H1 (cell line): ENCODE measurements at regions not wholly inside any gene's neighbourhood (a gene's known extent, or its start where the extent isn't known, plus 50 kb on each side); places are given as distances from the start of the nearest gene placed in this dataset.

Source experiments
- EP300 ChIP-seq, 2 experiments: IDR thresholded peaks; 1 replicate in 1 of 2; 2 replicates in 1 of 2; pipeline ENCODE4 v1.6.1; 2011 to 2012; ENCODE audit warnings: low read depth in 2 of 2, low read length in 2 of 2, mild to moderate bottlenecking in 2 of 2, borderline replicate concordance in 1 of 2, inconsistent platforms in 1 of 2, moderate library complexity in 1 of 2
- JUN ChIP-seq: IDR thresholded peaks from 2 replicates; pipeline ENCODE4 v1.6.1; 2011; ENCODE audit warnings: low read depth, mild to moderate bottlenecking, improper control_type of control experiment, low read length
- POLR2A ChIP-seq, 2 experiments: IDR thresholded peaks; 1 replicate in 1 of 2; 2 replicates in 1 of 2; pipeline ENCODE4 v1.6.1; 2011; ENCODE audit warnings: low read depth in 2 of 2, low read length in 2 of 2, mild to moderate bottlenecking in 2 of 2; ENCODE audit errors: control extremely low read depth in 1 of 2
- SP1 ChIP-seq: IDR thresholded peaks from 2 replicates; pipeline ENCODE4 v1.6.1; 2011; ENCODE audit warnings: low read depth, low read length
- TCF12 ChIP-seq: IDR thresholded peaks from 2 replicates; pipeline ENCODE4 v1.6.1; 2011; ENCODE audit warnings: low read depth, mild to moderate bottlenecking, low read length
- TF ChIP-seq, protein P1 (sequence below): IDR thresholded peaks from 2 replicates; pipeline ENCODE4 v1.6.1; 2011; ENCODE audit warnings: low read length, improper control_type of control experiment
- TF ChIP-seq, protein P2 (sequence below), 3 experiments: IDR thresholded peaks; 1 replicate in 2 of 3; 2 replicates in 1 of 3; pipeline versions ENCODE4 v1.5.1 to v1.6.1; 2011; ENCODE audit warnings: low read length in 3 of 3, mild to moderate bottlenecking in 3 of 3, inconsistent platforms in 2 of 3, low read depth in 1 of 3, moderate library complexity in 1 of 3; ENCODE audit not compliant: insufficient read depth in 1 of 3; ENCODE audit errors: control extremely low read depth in 1 of 3

GRCh38 chr16:51876934-51877333 lies 670.0 kb downstream of the TOX3 start:
- TF ChIP-seq POLR2A (IDR thresholded peaks at IDR 0.05; ENCODE audit: control extremely low read depth in 1 of 2, low read depth in 2 of 2, low read length in 2 of 2) (no peak), JUN (no peak), EP300 (IDR thresholded peaks at IDR 0.05; ENCODE audit: borderline replicate concordance in 1 of 2, low read depth in 2 of 2, low read length in 2 of 2) (no peak), TCF12 (no peak), SP1 (no peak)
- TF ChIP-seq, protein P1, sequence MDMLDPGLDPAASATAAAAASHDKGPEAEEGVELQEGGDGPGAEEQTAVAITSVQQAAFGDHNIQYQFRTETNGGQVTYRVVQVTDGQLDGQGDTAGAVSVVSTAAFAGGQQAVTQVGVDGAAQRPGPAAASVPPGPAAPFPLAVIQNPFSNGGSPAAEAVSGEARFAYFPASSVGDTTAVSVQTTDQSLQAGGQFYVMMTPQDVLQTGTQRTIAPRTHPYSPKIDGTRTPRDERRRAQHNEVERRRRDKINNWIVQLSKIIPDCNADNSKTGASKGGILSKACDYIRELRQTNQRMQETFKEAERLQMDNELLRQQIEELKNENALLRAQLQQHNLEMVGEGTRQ, result no peak
- TF ChIP-seq, protein P2, sequence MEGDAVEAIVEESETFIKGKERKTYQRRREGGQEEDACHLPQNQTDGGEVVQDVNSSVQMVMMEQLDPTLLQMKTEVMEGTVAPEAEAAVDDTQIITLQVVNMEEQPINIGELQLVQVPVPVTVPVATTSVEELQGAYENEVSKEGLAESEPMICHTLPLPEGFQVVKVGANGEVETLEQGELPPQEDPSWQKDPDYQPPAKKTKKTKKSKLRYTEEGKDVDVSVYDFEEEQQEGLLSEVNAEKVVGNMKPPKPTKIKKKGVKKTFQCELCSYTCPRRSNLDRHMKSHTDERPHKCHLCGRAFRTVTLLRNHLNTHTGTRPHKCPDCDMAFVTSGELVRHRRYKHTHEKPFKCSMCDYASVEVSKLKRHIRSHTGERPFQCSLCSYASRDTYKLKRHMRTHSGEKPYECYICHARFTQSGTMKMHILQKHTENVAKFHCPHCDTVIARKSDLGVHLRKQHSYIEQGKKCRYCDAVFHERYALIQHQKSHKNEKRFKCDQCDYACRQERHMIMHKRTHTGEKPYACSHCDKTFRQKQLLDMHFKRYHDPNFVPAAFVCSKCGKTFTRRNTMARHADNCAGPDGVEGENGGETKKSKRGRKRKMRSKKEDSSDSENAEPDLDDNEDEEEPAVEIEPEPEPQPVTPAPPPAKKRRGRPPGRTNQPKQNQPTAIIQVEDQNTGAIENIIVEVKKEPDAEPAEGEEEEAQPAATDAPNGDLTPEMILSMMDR (IDR thresholded peaks at IDR 0.05; ENCODE audit: control extremely low read depth in 1 of 3, insufficient read depth in 1 of 3, low read depth in 1 of 3, low read length in 3 of 3), result no peak
